ENCODE measurements at regions not wholly inside any gene's neighbourhood (a gene's known extent, or its start where the extent isn't known, plus 50 kb on each side); places are given as distances from the start of the nearest gene placed in this dataset.

GRCh38 chrY:15326673-15327072, 802.3 kb downstream of the NLGN4Y start:
- no peak for TF ChIP-seq CTCF (IDR thresholded peaks at IDR 0.05)
- Histone ChIP-seq H3K27ac (no peak overlapping the region), H3K36me3 (no peaks in the 10 kb centered on the region), H3K9me3 (no peaks in the 10 kb centered on the region), H3K4me3 (no peak overlapping the region), H3K27me3 (no peaks in the 10 kb centered on the region), H3K4me1 (no peaks in the 10 kb centered on the region)
- intact Hi-C loops (cut with DNase I; ENCODE audit: low total_unique reads), result no loop called here
- DNase-seq, result no peak

DNA sequence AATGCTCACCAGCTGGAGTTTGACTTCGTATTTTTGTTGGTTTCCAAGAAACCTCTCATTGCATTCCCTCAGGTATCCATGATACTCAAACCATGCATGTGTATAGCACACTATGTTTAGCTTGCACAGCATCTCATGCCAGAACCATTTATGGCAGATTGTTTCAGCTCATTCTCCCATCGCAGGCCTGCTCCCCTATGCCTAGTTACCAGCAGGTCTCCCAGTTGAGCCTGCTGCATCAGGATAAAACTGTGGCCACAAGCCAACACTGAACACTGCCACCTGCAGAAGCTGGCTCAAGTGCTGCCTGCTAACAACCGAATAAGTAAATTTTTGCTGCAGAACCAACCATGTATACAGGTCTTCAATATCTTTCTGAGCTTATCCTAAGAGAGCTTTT, 804.5 kb downstream of the NLGN4Y start:
- Histone ChIP-seq H3K27ac (no peak overlapping the region), H3K27me3 (no peaks in the 10 kb centered on the region), H3K4me1 (no peaks in the 10 kb centered on the region), H3K36me3 (no peaks in the 10 kb centered on the region), H3K9me3 (no peaks in the 10 kb centered on the region), H3K4me3 (no peak overlapping the region)
- DNase-seq, result no peak
- TF ChIP-seq CTCF (IDR thresholded peaks at IDR 0.05), result no peak
- intact Hi-C loops (cut with DNase I; ENCODE audit: low total_unique reads), result no loop called here

DNA sequence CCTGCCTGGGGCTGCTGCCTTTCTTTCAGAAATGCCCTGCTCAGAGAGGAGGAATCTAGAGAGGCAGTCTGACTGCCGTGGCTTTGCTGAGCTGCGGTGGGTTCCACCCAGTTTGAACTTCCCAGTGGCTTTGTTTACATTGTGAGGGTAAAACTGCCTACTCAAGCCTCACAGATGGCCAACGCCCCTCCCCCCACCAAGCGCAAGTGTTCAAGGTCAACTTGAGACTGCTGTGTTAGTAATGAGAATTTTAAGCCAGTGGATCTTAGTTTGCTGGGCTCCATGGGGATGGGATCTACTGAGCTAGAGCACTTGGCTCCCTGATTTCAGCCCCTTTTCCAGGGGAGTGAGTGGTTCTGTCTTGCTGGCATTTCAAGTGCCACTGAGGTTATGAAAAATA, 819.2 kb downstream of the NLGN4Y start:
- no peak overlapping the region for H3K4me3 ChIP-seq
- TF ChIP-seq CTCF (IDR thresholded peaks at IDR 0.05), result no peak
- H3K27ac ChIP-seq, result no peak overlapping the region
- H3K36me3 ChIP-seq, result no peaks in the 10 kb centered on the region
- H3K27me3 ChIP-seq, result no peaks in the 10 kb centered on the region
- intact Hi-C loops (cut with DNase I; ENCODE audit: low total_unique reads), result no loop called here
- DNase-seq, result no peak
- no peaks in the 10 kb centered on the region for H3K9me3 ChIP-seq
- H3K4me1 ChIP-seq, result no peaks in the 10 kb centered on the region

- Histone ChIP-seq H3K36me3 (no peaks in the 10 kb centered on the region), H3K27me3 (no peaks in the 10 kb centered on the region), H3K9me3 (no peaks in the 10 kb centered on the region), H3K4me1 (no peaks in the 10 kb centered on the region), H3K4me3 (no peak overlapping the region), H3K27ac (no peak overlapping the region)
- DNase-seq, result no peak
- intact Hi-C loops (cut with DNase I; ENCODE audit: low total_unique reads), result no loop called here
- TF ChIP-seq CTCF (IDR thresholded peaks at IDR 0.05), result no peak
Observed at GRCh38 chrY:15345471-15346155, 821.3 kb downstream of the NLGN4Y start.

DNA sequence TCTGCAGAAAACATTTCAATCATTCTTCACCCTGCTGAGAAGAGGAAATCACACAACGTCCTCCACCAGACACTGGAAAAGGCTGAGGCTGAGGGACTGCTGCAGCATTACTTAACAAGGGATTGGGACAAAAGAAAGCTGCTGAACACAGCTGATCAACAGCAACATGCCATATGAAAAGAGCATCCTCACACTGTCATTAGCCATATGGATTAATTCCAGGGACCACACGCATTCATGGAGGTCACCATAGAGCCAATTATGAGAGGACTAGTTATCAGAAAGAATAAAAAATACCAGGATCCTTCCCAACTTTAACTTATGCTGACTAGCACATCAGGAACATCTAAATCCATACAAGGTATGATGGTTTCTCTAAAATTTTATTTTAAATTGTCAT, 825.0 kb downstream of the NLGN4Y start:
- no peaks in the 10 kb centered on the region for H3K9me3 ChIP-seq
- no peaks in the 10 kb centered on the region for H3K27me3 ChIP-seq
- no peaks in the 10 kb centered on the region for H3K4me1 ChIP-seq
- H3K4me3 ChIP-seq, result no peak overlapping the region
- TF ChIP-seq CTCF (IDR thresholded peaks at IDR 0.05), result no peak
- DNase-seq, result no peak
- H3K27ac ChIP-seq, result no peak overlapping the region
- intact Hi-C loops (cut with DNase I; ENCODE audit: low total_unique reads), result no loop called here
- no peaks in the 10 kb centered on the region for H3K36me3 ChIP-seq

- no peak for DNase-seq
- intact Hi-C loops (cut with DNase I; ENCODE audit: low total_unique reads), result no loop called here
- TF ChIP-seq CTCF (IDR thresholded peaks at IDR 0.05), result no peak
- Histone ChIP-seq H3K9me3 (no peaks in the 10 kb centered on the region), H3K27me3 (no peaks in the 10 kb centered on the region), H3K36me3 (no peaks in the 10 kb centered on the region), H3K27ac (no peak overlapping the region), H3K4me3 (no peak overlapping the region), H3K4me1 (no peaks in the 10 kb centered on the region)
Observed at GRCh38 chrY:15355321-15355720, 831.0 kb downstream of the NLGN4Y start.

Data from tibial artery (tissue), 4 donors.